ENCODE measurements at regions not wholly inside any gene's neighbourhood (a gene's known extent, or its start where the extent isn't known, plus 50 kb on each side); places are given as distances from the start of the nearest gene placed in this dataset.

- DNase-seq (ENCODE audit: low read depth, low spot score), result no peak
- TF ChIP-seq FOXP2 (optimal IDR thresholded peaks at IDR 0.05; ENCODE audit: control extremely low read depth, extremely low read length, insufficient read depth) (no peak), POLR2AphosphoS5 (IDR thresholded peaks at IDR 0.05; ENCODE audit: borderline replicate concordance, low read depth, low read length) (no peak), EZH2 (IDR thresholded peaks at IDR 0.05) (no peak)
- H3K9me3 ChIP-seq (ENCODE audit: low read depth, low read length), result no peaks in the 10 kb centered on the region
Observed at GRCh38 chr15:87727073-87727472, 529.5 kb downstream of the NTRK3 start.

GRCh38 chr15:87724330-87724729 is 532.2 kb downstream of the NTRK3 start:
- Histone ChIP-seq H3K9me3 (ENCODE audit: low read depth, low read length) (no peaks in the 10 kb centered on the region), H3K4me3 (no peak overlapping the region), H3K27ac (no peak overlapping the region), H3K36me3 (ENCODE audit: insufficient read depth, low read length) (no peaks in the 10 kb centered on the region), H3K9ac (ENCODE audit: insufficient read length) (no peak overlapping the region)
- TF ChIP-seq FOXP2 (optimal IDR thresholded peaks at IDR 0.05; ENCODE audit: control extremely low read depth, extremely low read length, insufficient read depth), result no peak
- TF ChIP-seq EZH2 (IDR thresholded peaks at IDR 0.05), result no peak
- TF ChIP-seq POLR2AphosphoS5 (IDR thresholded peaks at IDR 0.05; ENCODE audit: borderline replicate concordance, low read depth, low read length), result no peak
- no peak for DNase-seq (ENCODE audit: low read depth, low spot score)

More at GRCh38 chr15:87727073-87727472, 529.5 kb downstream of the NTRK3 start:
- no peak overlapping the region for H3K9ac ChIP-seq (ENCODE audit: insufficient read length)
- no peak overlapping the region for H3K4me3 ChIP-seq
- no peak overlapping the region for H3K27ac ChIP-seq
- H3K36me3 ChIP-seq (ENCODE audit: insufficient read depth, low read length), result no peaks in the 10 kb centered on the region

GRCh38 chr15:87722941-87723691 is 533.4 kb downstream of the NTRK3 start:
- TF ChIP-seq EZH2 (IDR thresholded peaks at IDR 0.05), result no peak
- TF ChIP-seq FOXP2 (optimal IDR thresholded peaks at IDR 0.05; ENCODE audit: control extremely low read depth, extremely low read length, insufficient read depth), result no peak
- TF ChIP-seq POLR2AphosphoS5 (IDR thresholded peaks at IDR 0.05; ENCODE audit: borderline replicate concordance, low read depth, low read length), result no peak
- Histone ChIP-seq H3K27ac (no peak overlapping the region), H3K9ac (ENCODE audit: insufficient read length) (no peak overlapping the region), H3K9me3 (ENCODE audit: low read depth, low read length) (no peaks in the 10 kb centered on the region), H3K36me3 (ENCODE audit: insufficient read depth, low read length) (no peaks in the 10 kb centered on the region), H3K4me3 (no peak overlapping the region)
- DNase-seq (ENCODE audit: low read depth, low spot score), result no peak

- TF ChIP-seq POLR2AphosphoS5 (IDR thresholded peaks at IDR 0.05; ENCODE audit: borderline replicate concordance, low read depth, low read length) (no peak), FOXP2 (optimal IDR thresholded peaks at IDR 0.05; ENCODE audit: control extremely low read depth, extremely low read length, insufficient read depth) (no peak), EZH2 (IDR thresholded peaks at IDR 0.05) (no peak)
- no peak overlapping the region for H3K4me3 ChIP-seq
- H3K36me3 ChIP-seq (ENCODE audit: insufficient read depth, low read length), result no peaks in the 10 kb centered on the region
- no peaks in the 10 kb centered on the region for H3K9me3 ChIP-seq (ENCODE audit: low read depth, low read length)
- no peak overlapping the region for H3K9ac ChIP-seq (ENCODE audit: insufficient read length)
- no peak overlapping the region for H3K27ac ChIP-seq
- DNase-seq (ENCODE audit: low read depth, low spot score), result no peak
Observed at GRCh38 chr15:87720235-87720634, 536.3 kb downstream of the NTRK3 start.

DNA sequence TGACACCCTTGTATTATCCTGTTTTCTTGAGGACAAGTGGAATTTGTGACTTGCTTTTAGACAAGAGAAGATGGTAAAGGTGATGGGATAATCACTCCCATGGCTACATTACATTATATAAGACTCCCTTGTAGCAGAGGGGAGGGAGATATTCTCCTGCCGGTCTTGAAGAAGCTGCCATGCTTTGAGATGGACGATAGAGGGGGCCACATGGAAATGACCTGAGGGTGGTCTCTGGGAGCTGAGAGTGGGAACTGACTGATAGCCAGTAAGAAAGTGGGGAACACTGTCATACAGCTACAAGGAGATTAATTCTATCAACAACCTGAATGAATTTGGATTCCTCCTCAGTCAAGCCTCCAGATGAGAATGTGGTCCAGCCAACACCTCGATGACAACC is 540.1 kb downstream of the NTRK3 start:
- DNase-seq (ENCODE audit: low read depth, low spot score), result no peak
- Histone ChIP-seq H3K27ac (no peak overlapping the region), H3K4me3 (no peak overlapping the region), H3K36me3 (ENCODE audit: insufficient read depth, low read length) (no peaks in the 10 kb centered on the region), H3K9ac (ENCODE audit: insufficient read length) (no peak overlapping the region), H3K9me3 (ENCODE audit: low read depth, low read length) (no peaks in the 10 kb centered on the region)
- no peak for TF ChIP-seq FOXP2 (optimal IDR thresholded peaks at IDR 0.05; ENCODE audit: control extremely low read depth, extremely low read length, insufficient read depth)
- TF ChIP-seq POLR2AphosphoS5 (IDR thresholded peaks at IDR 0.05; ENCODE audit: borderline replicate concordance, low read depth, low read length), result no peak
- TF ChIP-seq EZH2 (IDR thresholded peaks at IDR 0.05), result no peak

DNA sequence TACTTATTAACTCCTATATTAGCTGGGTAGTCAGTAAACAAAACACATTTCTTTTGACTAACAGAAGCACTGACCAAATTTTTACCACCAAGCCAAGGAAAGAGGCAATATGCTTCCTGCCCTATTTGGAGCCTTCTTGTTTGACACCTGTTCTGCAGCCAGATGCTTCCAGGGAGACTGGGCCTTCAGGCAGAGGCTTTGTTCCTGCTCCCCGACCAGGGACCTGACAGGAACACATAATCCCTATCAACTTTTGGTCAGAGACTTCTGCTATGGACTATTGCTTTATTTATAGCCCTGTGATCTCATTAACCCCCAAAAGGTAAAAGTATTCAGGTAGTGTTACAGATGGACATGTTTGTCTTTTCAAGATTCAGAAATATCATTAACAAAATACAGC is 541.3 kb downstream of the NTRK3 start:
- Histone ChIP-seq H3K9ac (ENCODE audit: insufficient read length) (no peak overlapping the region), H3K4me3 (no peak overlapping the region), H3K27ac (no peak overlapping the region), H3K9me3 (ENCODE audit: low read depth, low read length) (no peaks in the 10 kb centered on the region), H3K36me3 (ENCODE audit: insufficient read depth, low read length) (no peaks in the 10 kb centered on the region)
- DNase-seq (ENCODE audit: low read depth, low spot score), result no peak
- TF ChIP-seq EZH2 (IDR thresholded peaks at IDR 0.05) (no peak), FOXP2 (optimal IDR thresholded peaks at IDR 0.05; ENCODE audit: control extremely low read depth, extremely low read length, insufficient read depth) (no peak), POLR2AphosphoS5 (IDR thresholded peaks at IDR 0.05; ENCODE audit: borderline replicate concordance, low read depth, low read length) (no peak)

DNA sequence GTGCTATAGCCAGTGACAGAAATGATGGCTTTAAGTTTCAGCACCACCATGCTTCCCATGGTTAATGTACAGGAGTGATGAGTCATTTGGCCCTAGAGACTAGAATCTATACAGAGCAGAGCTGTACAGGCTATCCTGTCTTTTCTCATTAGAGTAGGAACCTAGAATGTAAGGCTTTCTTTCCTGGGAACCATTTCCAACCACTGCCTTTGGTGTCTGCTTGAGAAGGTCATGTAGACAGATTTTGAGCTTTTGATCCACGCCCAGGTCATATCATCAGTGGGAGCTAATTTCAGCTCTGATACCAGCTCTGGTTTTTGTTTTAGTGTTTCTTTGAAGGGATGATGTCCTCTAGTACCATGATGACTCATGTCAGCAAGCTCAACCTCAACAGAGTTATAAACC is 543.1 kb downstream of the NTRK3 start:
- Histone ChIP-seq H3K36me3 (ENCODE audit: insufficient read depth, low read length) (no peaks in the 10 kb centered on the region), H3K9me3 (ENCODE audit: low read depth, low read length) (no peaks in the 10 kb centered on the region), H3K4me3 (no peak overlapping the region), H3K9ac (ENCODE audit: insufficient read length) (no peak overlapping the region), H3K27ac (no peak overlapping the region)
- DNase-seq (ENCODE audit: low read depth, low spot score), result no peak
- TF ChIP-seq EZH2 (IDR thresholded peaks at IDR 0.05) (no peak), POLR2AphosphoS5 (IDR thresholded peaks at IDR 0.05; ENCODE audit: borderline replicate concordance, low read depth, low read length) (no peak), FOXP2 (optimal IDR thresholded peaks at IDR 0.05; ENCODE audit: control extremely low read depth, extremely low read length, insufficient read depth) (no peak)

DNA sequence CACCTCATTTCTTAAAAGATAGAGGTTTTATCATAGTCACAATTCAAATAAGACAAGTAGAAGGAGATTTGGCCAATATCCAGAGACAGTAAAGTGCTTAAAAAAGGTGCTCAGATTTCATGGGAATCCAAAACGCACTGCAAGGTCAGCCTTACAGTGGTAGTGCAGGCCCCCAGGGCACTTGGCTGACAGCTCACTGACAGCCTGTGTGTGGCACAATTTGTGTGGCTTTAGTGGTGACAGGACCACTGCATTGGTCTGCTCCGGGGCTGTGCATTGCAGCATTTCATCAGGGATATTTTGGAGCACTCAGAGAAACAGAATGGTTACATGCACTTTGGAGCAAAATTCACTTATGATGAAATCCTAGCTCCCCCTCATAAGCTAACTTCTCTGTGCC is 544.3 kb downstream of the NTRK3 start:
- no peak overlapping the region for H3K4me3 ChIP-seq
- no peak for TF ChIP-seq FOXP2 (optimal IDR thresholded peaks at IDR 0.05; ENCODE audit: control extremely low read depth, extremely low read length, insufficient read depth)
- no peak for TF ChIP-seq POLR2AphosphoS5 (IDR thresholded peaks at IDR 0.05; ENCODE audit: borderline replicate concordance, low read depth, low read length)
- no peak for TF ChIP-seq EZH2 (IDR thresholded peaks at IDR 0.05)
- DNase-seq (ENCODE audit: low read depth, low spot score), result no peak
- H3K27ac ChIP-seq, result no peak overlapping the region
- H3K9me3 ChIP-seq (ENCODE audit: low read depth, low read length), result no peaks in the 10 kb centered on the region
- H3K9ac ChIP-seq (ENCODE audit: insufficient read length), result no peak overlapping the region
- H3K36me3 ChIP-seq (ENCODE audit: insufficient read depth, low read length), result no peaks in the 10 kb centered on the region

GRCh38 chr15:87711026-87711425 is 545.5 kb downstream of the NTRK3 start:
- H3K9me3 ChIP-seq (ENCODE audit: low read depth, low read length), result no peaks in the 10 kb centered on the region
- H3K27ac ChIP-seq, result no peak overlapping the region
- TF ChIP-seq POLR2AphosphoS5 (IDR thresholded peaks at IDR 0.05; ENCODE audit: borderline replicate concordance, low read depth, low read length), result no peak
- no peak for TF ChIP-seq EZH2 (IDR thresholded peaks at IDR 0.05)
- TF ChIP-seq FOXP2 (optimal IDR thresholded peaks at IDR 0.05; ENCODE audit: control extremely low read depth, extremely low read length, insufficient read depth), result no peak
- DNase-seq (ENCODE audit: low read depth, low spot score), result no peak
- no peak overlapping the region for H3K4me3 ChIP-seq
- no peaks in the 10 kb centered on the region for H3K36me3 ChIP-seq (ENCODE audit: insufficient read depth, low read length)
- H3K9ac ChIP-seq (ENCODE audit: insufficient read length), result no peak overlapping the region
